Stimulated activated CD4-positive, alpha-beta T cell treated with anti-CD3 and anti-CD28 coated beads, Interleukin-4, amount 100 ng/mL, for 24 hours (primary cell): ENCODE measurements at regions not wholly inside any gene's neighbourhood (a gene's known extent, or its start where the extent isn't known, plus 50 kb on each side); places are given as distances from the start of the nearest gene placed in this dataset.
"Not testable (repeated sequence)": the region's sequence is repeated elsewhere in the genome, so short reads cannot be mapped to it uniquely, and the experiment has no call there.

Source experiments
- DNase-seq: peaks from one replicate; pipeline ENCODE4 v3.0.0-alpha.2; 2020

GRCh38 chr1:112818990-112819689 lies 104.0 kb upstream of the PPM1J start:
- DNase-seq: no peak

GRCh38 chr1:112817555-112818373 lies 102.6 kb upstream of the PPM1J start:
- DNase-seq: no peak

GRCh38 chr1:112815376-112815775 lies 100.2 kb upstream of the PPM1J start:
- DNase-seq: no peak

GRCh38 chr1:112814645-112815044 lies 99.5 kb upstream of the PPM1J start:
- not testable (repeated sequence) for DNase-seq

GRCh38 chr1:112808861-112809684 lies 93.9 kb upstream of the PPM1J start:
- DNase-seq: peak; percentile 64

GRCh38 chr1:112807999-112808398 lies 92.9 kb upstream of the PPM1J start:
- no peak for DNase-seq

GRCh38 chr1:112807117-112807516 lies 92.0 kb upstream of the PPM1J start:
- no peak for DNase-seq

- no peak for DNase-seq
These were observed 91.0 kb upstream of the PPM1J start for GRCh38 chr1:112806090-112806642.

GRCh38 chr1:112805155-112805853 lies 90.2 kb upstream of the PPM1J start:
- no peak for DNase-seq

GRCh38 chr1:112803906-112804762 lies 89.0 kb upstream of the PPM1J start:
- peak; percentile 57 for DNase-seq

- no peak for DNase-seq
These were observed 85.2 kb upstream of the PPM1J start for GRCh38 chr1:112800289-112800688.

- DNase-seq: no peak
These were observed 83.2 kb upstream of the PPM1J start for GRCh38 chr1:112798292-112798691.

- DNase-seq: no peak
These were observed 82.1 kb upstream of the PPM1J start for GRCh38 chr1:112797224-112797623.

- DNase-seq: no peak
These were observed 79.6 kb upstream of the PPM1J start for GRCh38 chr1:112794654-112795239.

- no peak for DNase-seq
These were observed 78.8 kb upstream of the PPM1J start for GRCh38 chr1:112793631-112794565.

- no peak for DNase-seq
These were observed 76.6 kb upstream of the PPM1J start for GRCh38 chr1:112791723-112792104.

- DNase-seq: no peak
These were observed 76.0 kb upstream of the PPM1J start for GRCh38 chr1:112790920-112791722.

GRCh38 chr1:112788561-112788960 lies 73.4 kb upstream of the PPM1J start:
- no peak for DNase-seq

- DNase-seq: no peak
These were observed 72.9 kb upstream of the PPM1J start for GRCh38 chr1:112788054-112788453.
